Activated T-helper 1 cell treated with anti-CD3 and anti-CD28 coated beads, Interleukin-12 subunit alpha, Interleukin-12 subunit beta, Interleukin-2, Interleukin-4 antibody, amounts not matched to agents 30 ng/mL and 10 ng/mL and 1 ng/mL, durations not matched to agents 14 hours and 24 hours and 36 hours (primary cell): ENCODE measurements at regions not wholly inside any gene's neighbourhood (a gene's known extent, or its start where the extent isn't known, plus 50 kb on each side); places are given as distances from the start of the nearest gene placed in this dataset.

ENCODE experiments used
- DNase-seq: peaks from one replicate; pipeline ENCODE4 v3.0.0; 2021; ENCODE audit warnings: low spot score
- H3K27ac Mint-ChIP-seq: one replicate; pipeline ENCODE4 v1.8.0; 2021; ENCODE audit warnings: mild to moderate bottlenecking, mixed read lengths
- H3K27me3 Mint-ChIP-seq: one replicate; pipeline ENCODE4 v1.8.0; 2022; ENCODE audit warnings: mild to moderate bottlenecking, moderate library complexity, mixed read lengths; ENCODE audit not compliant: insufficient read depth
- H3K36me3 Mint-ChIP-seq: one replicate; pipeline ENCODE4 v1.8.0; 2021; ENCODE audit warnings: low read depth, mixed read lengths
- H3K4me1 Mint-ChIP-seq: one replicate; pipeline ENCODE4 v1.8.0; 2021; ENCODE audit warnings: low read depth, mixed read lengths
- H3K4me3 Mint-ChIP-seq: one replicate; pipeline ENCODE4 v1.8.0; 2021; ENCODE audit warnings: mild to moderate bottlenecking, moderate library complexity, mixed read lengths
- H3K9me3 Mint-ChIP-seq: one replicate; pipeline ENCODE4 v1.8.0; 2021; ENCODE audit warnings: mixed read lengths
- intact Hi-C: fragments of 100-400 bp; cut with micrococcal nuclease; formaldehyde crosslinking; loops from one replicate; pipeline ENCODE4 v1.15.1; 2024

GRCh38 chr16:31694461-31694860 is 166.8 kb downstream of the AHSP start:
- Mint-ChIP-seq H3K4me3 (no peak overlapping the region), H3K27ac (no peak overlapping the region), H3K36me3 (peaks cover 2% of the 10 kb centered on the region), H3K4me1 (peaks cover 5% of the 10 kb centered on the region), H3K27me3 (peaks cover 11% of the 10 kb centered on the region), H3K9me3 (peaks cover 18% of the 10 kb centered on the region)
- intact Hi-C loops, result no loop called here
- no peak for DNase-seq

- DNase-seq, result peak; percentile 69
- no peak overlapping the region for H3K27ac Mint-ChIP-seq
- H3K27me3 Mint-ChIP-seq, result peaks cover 5% of the 10 kb centered on the region
- no peak overlapping the region for H3K4me3 Mint-ChIP-seq
- H3K9me3 Mint-ChIP-seq, result peaks cover 10% of the 10 kb centered on the region
- intact Hi-C loops, result loop anchor here (1.0 kb wide), 2 partner anchors 18 to 187 kb away; partner anchors contain the start of gene RUSF1
- H3K36me3 Mint-ChIP-seq, result peaks cover 2% of the 10 kb centered on the region
- H3K4me1 Mint-ChIP-seq, result peaks cover 5% of the 10 kb centered on the region
Measured at GRCh38 chr16:31695667-31696066, 168.0 kb downstream of the AHSP start.

DNA sequence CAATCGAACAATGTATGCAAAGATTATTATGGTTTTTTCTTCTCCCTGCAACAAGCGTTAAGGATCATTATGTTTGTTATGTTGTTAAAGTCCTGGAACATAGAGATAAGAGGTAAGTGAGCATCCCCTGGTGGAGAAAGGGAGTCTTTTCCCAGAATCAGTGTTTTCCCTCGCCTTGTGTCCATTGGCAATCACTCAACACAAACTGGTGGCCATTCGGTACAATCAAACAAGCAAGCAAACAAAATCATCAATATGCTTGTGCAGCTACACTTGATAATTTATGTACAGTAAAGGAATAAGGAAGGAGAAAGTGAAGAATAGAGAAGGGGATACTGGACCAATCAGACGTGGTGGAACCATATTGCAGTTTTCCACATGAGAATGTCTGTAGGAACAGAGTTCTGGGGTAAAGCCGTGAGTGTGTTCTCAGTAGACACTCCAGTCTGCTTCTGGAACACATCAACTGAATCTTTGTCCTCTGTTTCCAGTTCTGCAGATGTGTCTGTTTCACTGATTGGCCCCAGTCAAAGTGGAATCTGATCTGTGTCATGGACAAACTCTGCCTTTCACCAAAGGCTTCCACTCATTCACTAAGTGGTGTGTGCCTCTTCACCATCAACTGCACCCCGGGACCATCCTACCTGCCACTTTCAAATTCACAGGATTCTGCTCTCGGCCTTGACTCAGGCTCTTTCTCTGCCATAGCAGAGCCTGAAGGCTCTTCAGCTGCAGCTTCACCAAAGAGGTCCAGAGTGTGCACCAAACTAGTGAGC is 169.5 kb downstream of the AHSP start:
- Mint-ChIP-seq H3K4me1 (peaks cover 19% of the 10 kb centered on the region), H3K27me3 (peaks cover under 1% of the 10 kb centered on the region), H3K27ac (peak overlapping the region; percentile 49), H3K36me3 (peaks cover 15% of the 10 kb centered on the region), H3K4me3 (no peak overlapping the region), H3K9me3 (no peaks in the 10 kb centered on the region)
- no peak for DNase-seq
- intact Hi-C loops, result loop anchor here (1.0 kb wide), 1 partner anchor 237 kb away; no protein-coding TSS in a partner anchor

GRCh38 chr16:31697744-31698125 is 170.0 kb downstream of the AHSP start:
- Mint-ChIP-seq H3K27ac (no peak overlapping the region), H3K27me3 (no peaks in the 10 kb centered on the region), H3K9me3 (no peaks in the 10 kb centered on the region), H3K4me3 (no peak overlapping the region), H3K36me3 (peaks cover 20% of the 10 kb centered on the region), H3K4me1 (peaks cover 25% of the 10 kb centered on the region)
- intact Hi-C loops, result loop anchor here (1.0 kb wide), 1 partner anchor 237 kb away; no protein-coding TSS in a partner anchor
- no peak for DNase-seq

GRCh38 chr16:31698901-31699300 is 171.2 kb downstream of the AHSP start:
- Mint-ChIP-seq H3K4me1 (peaks cover 28% of the 10 kb centered on the region), H3K27ac (no peak overlapping the region), H3K4me3 (no peak overlapping the region), H3K36me3 (peaks cover 29% of the 10 kb centered on the region), H3K27me3 (no peaks in the 10 kb centered on the region), H3K9me3 (no peaks in the 10 kb centered on the region)
- DNase-seq, result no peak
- intact Hi-C loops, result no loop called here

DNA sequence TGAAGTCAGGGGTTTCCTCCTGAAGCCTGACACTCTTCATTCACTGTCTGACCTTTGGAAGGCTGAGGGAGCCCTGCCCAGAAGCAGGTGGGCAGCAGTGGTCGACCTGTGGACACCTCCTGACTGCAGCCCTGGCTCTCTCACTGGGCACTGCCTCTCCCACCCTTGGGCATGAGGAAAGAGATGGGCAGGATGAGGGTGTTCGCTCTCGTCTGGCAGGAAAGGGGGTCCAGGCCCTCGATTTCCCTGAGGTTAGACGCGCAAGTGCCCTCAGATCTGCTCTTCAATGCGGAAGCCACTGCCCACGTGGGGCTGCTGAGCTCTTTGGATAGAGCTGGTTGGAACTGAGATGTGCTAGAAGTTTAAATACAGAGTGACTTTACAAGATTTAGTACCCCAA is 171.9 kb downstream of the AHSP start:
- no peak for DNase-seq
- peaks cover 28% of the 10 kb centered on the region for H3K4me1 Mint-ChIP-seq
- no peak overlapping the region for H3K27ac Mint-ChIP-seq
- H3K27me3 Mint-ChIP-seq, result no peaks in the 10 kb centered on the region
- peak overlapping the region; percentile 91 for H3K4me3 Mint-ChIP-seq
- H3K9me3 Mint-ChIP-seq, result no peaks in the 10 kb centered on the region
- peaks cover 34% of the 10 kb centered on the region for H3K36me3 Mint-ChIP-seq
- intact Hi-C loops, result no loop called here

- intact Hi-C loops, result loop anchor here (10.0 kb wide), 1 partner anchor 355 kb away; no protein-coding TSS in a partner anchor
- no peaks in the 10 kb centered on the region for H3K9me3 Mint-ChIP-seq
- peaks cover 28% of the 10 kb centered on the region for H3K4me1 Mint-ChIP-seq
- peak overlapping the region; percentile 91 for H3K4me3 Mint-ChIP-seq
- peak overlapping the region; percentile 70 for H3K27ac Mint-ChIP-seq
- no peak for DNase-seq
- no peaks in the 10 kb centered on the region for H3K27me3 Mint-ChIP-seq
- peaks cover 35% of the 10 kb centered on the region for H3K36me3 Mint-ChIP-seq
Measured at GRCh38 chr16:31700200-31700529, 172.5 kb downstream of the AHSP start.

- intact Hi-C loops, result loop anchor here (1.0 to 10.0 kb wide), 5 partner anchors 7 to 356 kb away; partner anchors contain the start of gene ARMC5
- Mint-ChIP-seq H3K4me3 (peak overlapping the region; percentile 91), H3K27me3 (no peaks in the 10 kb centered on the region), H3K4me1 (peaks cover 28% of the 10 kb centered on the region), H3K27ac (peak overlapping the region; percentile 89), H3K9me3 (no peaks in the 10 kb centered on the region), H3K36me3 (peaks cover 36% of the 10 kb centered on the region)
- peak; percentile 72 for DNase-seq
Measured at GRCh38 chr16:31700530-31701388, 172.8 kb upstream of the ZNF267 start.

GRCh38 chr16:31701734-31702133 is 171.9 kb upstream of the ZNF267 start:
- Mint-ChIP-seq H3K36me3 (peaks cover 41% of the 10 kb centered on the region), H3K9me3 (no peaks in the 10 kb centered on the region), H3K27ac (peak overlapping the region; percentile 89), H3K4me1 (peaks cover 27% of the 10 kb centered on the region), H3K4me3 (peak overlapping the region; percentile 91), H3K27me3 (no peaks in the 10 kb centered on the region)
- intact Hi-C loops, result loop anchor here (1.0 to 10.0 kb wide), 5 partner anchors 8 to 357 kb away; partner anchors contain the start of gene ARMC5
- DNase-seq, result no peak

DNA sequence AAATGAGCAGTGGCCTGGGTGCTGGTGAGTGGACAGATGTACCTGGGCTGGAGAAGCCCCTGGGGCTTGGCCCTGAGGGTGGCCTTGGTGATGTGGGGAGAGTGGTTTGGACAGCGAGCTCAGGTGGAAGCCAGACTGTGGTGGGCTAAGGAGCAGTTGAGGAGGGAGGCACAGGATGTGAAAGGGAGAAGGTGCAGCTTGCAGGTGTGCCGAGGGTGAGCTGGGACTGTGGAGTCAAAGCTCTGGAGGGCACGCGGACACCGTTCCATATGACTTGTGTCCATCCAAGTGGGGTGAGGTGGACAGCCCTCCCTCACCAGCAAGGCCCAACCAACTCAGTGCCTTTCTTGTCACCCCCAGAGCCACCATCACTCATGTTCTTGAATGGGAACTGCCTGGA is 170.8 kb upstream of the ZNF267 start:
- peaks cover 49% of the 10 kb centered on the region for H3K36me3 Mint-ChIP-seq
- no peak overlapping the region for H3K4me3 Mint-ChIP-seq
- intact Hi-C loops, result loop anchor here (10.0 kb wide), 1 partner anchor 358 kb away; no protein-coding TSS in a partner anchor
- H3K27me3 Mint-ChIP-seq, result no peaks in the 10 kb centered on the region
- H3K9me3 Mint-ChIP-seq, result no peaks in the 10 kb centered on the region
- no peak for DNase-seq
- peaks cover 23% of the 10 kb centered on the region for H3K4me1 Mint-ChIP-seq
- H3K27ac Mint-ChIP-seq, result no peak overlapping the region

- Mint-ChIP-seq H3K27me3 (no peaks in the 10 kb centered on the region), H3K4me1 (peaks cover 26% of the 10 kb centered on the region), H3K27ac (peak overlapping the region; percentile 1), H3K36me3 (peaks cover 56% of the 10 kb centered on the region), H3K9me3 (no peaks in the 10 kb centered on the region), H3K4me3 (no peak overlapping the region)
- intact Hi-C loops, result loop anchor here (10.0 kb wide), 1 partner anchor 359 kb away; no protein-coding TSS in a partner anchor
- DNase-seq, result no peak
Measured at GRCh38 chr16:31703526-31704128, 170.0 kb upstream of the ZNF267 start.

DNA sequence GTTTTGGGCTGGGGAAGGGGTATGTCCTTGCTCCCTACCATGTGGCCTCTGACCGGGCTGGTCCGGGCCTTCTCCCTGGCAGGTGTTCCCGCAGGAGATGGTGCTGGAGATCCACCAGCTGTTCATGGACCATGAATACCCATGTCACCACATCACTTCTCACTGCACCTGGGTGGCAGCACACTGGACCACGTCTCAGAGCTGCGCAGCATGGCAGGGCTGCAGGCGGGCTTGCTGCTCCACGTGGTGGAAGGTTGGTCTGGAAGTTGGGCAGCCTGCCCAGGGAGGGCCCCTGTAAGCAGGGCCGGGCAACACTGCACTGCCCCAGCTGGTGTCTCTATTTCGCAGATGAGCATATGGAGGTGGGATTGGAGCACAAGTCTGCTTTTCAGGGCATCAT is 169.5 kb upstream of the ZNF267 start:
- no peak for DNase-seq
- no peak overlapping the region for H3K4me3 Mint-ChIP-seq
- H3K9me3 Mint-ChIP-seq, result no peaks in the 10 kb centered on the region
- intact Hi-C loops, result loop anchor here (10.0 kb wide), 1 partner anchor 359 kb away; no protein-coding TSS in a partner anchor
- no peak overlapping the region for H3K27ac Mint-ChIP-seq
- H3K4me1 Mint-ChIP-seq, result peaks cover 26% of the 10 kb centered on the region
- no peaks in the 10 kb centered on the region for H3K27me3 Mint-ChIP-seq
- peaks cover 59% of the 10 kb centered on the region for H3K36me3 Mint-ChIP-seq
